ENCODE measurements at regions not wholly inside any gene's neighbourhood (a gene's known extent, or its start where the extent isn't known, plus 50 kb on each side); places are given as distances from the start of the nearest gene placed in this dataset.

DNA sequence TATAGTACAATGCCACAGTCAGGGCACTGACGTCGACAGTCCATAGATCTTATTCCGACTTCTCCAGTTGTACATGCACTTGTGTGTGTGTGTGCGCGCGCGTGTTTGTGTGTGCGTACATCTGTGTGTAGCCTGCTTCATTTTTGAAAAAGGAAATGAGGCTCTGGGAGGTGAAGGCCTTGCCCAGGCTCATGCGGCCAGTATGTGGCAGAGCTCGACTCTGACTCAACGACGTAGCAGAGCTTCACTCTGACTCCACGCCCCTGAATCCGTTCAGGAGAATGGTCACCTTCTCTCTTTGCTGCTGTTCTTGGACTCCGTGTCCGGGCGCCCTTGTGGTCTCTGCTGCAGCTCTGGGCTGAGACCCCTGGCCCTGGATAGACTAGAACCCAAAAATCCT lies 81.6 kb upstream of the CIBAR2 start:
- TF ChIP-seq EP300 (conservative IDR thresholded peaks at IDR 0.05; ENCODE audit: poor library complexity, severe bottlenecking) (no peak), RAD21 (conservative IDR thresholded peaks at IDR 0.05) (no peak), MXI1 (conservative IDR thresholded peaks at IDR 0.05; ENCODE audit: poor library complexity, severe bottlenecking) (no peak), POLR2AphosphoS5 (IDR thresholded peaks at IDR 0.05) (no peak)
- TF ChIP-seq, protein P1, sequence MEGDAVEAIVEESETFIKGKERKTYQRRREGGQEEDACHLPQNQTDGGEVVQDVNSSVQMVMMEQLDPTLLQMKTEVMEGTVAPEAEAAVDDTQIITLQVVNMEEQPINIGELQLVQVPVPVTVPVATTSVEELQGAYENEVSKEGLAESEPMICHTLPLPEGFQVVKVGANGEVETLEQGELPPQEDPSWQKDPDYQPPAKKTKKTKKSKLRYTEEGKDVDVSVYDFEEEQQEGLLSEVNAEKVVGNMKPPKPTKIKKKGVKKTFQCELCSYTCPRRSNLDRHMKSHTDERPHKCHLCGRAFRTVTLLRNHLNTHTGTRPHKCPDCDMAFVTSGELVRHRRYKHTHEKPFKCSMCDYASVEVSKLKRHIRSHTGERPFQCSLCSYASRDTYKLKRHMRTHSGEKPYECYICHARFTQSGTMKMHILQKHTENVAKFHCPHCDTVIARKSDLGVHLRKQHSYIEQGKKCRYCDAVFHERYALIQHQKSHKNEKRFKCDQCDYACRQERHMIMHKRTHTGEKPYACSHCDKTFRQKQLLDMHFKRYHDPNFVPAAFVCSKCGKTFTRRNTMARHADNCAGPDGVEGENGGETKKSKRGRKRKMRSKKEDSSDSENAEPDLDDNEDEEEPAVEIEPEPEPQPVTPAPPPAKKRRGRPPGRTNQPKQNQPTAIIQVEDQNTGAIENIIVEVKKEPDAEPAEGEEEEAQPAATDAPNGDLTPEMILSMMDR (IDR thresholded peaks at IDR 0.05; ENCODE audit: poor library complexity, severe bottlenecking) = no peak
- TF ChIP-seq, protein P2, sequence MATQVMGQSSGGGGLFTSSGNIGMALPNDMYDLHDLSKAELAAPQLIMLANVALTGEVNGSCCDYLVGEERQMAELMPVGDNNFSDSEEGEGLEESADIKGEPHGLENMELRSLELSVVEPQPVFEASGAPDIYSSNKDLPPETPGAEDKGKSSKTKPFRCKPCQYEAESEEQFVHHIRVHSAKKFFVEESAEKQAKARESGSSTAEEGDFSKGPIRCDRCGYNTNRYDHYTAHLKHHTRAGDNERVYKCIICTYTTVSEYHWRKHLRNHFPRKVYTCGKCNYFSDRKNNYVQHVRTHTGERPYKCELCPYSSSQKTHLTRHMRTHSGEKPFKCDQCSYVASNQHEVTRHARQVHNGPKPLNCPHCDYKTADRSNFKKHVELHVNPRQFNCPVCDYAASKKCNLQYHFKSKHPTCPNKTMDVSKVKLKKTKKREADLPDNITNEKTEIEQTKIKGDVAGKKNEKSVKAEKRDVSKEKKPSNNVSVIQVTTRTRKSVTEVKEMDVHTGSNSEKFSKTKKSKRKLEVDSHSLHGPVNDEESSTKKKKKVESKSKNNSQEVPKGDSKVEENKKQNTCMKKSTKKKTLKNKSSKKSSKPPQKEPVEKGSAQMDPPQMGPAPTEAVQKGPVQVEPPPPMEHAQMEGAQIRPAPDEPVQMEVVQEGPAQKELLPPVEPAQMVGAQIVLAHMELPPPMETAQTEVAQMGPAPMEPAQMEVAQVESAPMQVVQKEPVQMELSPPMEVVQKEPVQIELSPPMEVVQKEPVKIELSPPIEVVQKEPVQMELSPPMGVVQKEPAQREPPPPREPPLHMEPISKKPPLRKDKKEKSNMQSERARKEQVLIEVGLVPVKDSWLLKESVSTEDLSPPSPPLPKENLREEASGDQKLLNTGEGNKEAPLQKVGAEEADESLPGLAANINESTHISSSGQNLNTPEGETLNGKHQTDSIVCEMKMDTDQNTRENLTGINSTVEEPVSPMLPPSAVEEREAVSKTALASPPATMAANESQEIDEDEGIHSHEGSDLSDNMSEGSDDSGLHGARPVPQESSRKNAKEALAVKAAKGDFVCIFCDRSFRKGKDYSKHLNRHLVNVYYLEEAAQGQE (IDR thresholded peaks at IDR 0.05; ENCODE audit: borderline replicate concordance) = no peak
